Peyer's patch (tissue), 4 donors: ENCODE measurements at regions not wholly inside any gene's neighbourhood (a gene's known extent, or its start where the extent isn't known, plus 50 kb on each side); places are given as distances from the start of the nearest gene placed in this dataset.
"Not testable (repeated sequence)": the region's sequence is repeated elsewhere in the genome, so short reads cannot be mapped to it uniquely, and the experiment has no call there.

Source experiments
- CTCF ChIP-seq, 6 experiments: fragments of 450-650 bp in 4 of 6; fragments of 200-600 bp in 2 of 6; sonication (generic) in 1 of 6; IDR thresholded peaks; one replicate each; pipeline ENCODE4 v1.5.1; 2017 to 2019; ENCODE audit warnings: antibody characterized with exemption in 6 of 6, mild to moderate bottlenecking in 3 of 6, moderate library complexity in 1 of 6
- POLR2A ChIP-seq, 2 donors: fragments of 450-650 bp; IDR thresholded peaks; one replicate each; pipeline ENCODE4 v1.5.1; 2017; ENCODE audit warnings: antibody characterized with exemption in 2 of 2, mild to moderate bottlenecking in 2 of 2, moderate library complexity in 2 of 2

DNA sequence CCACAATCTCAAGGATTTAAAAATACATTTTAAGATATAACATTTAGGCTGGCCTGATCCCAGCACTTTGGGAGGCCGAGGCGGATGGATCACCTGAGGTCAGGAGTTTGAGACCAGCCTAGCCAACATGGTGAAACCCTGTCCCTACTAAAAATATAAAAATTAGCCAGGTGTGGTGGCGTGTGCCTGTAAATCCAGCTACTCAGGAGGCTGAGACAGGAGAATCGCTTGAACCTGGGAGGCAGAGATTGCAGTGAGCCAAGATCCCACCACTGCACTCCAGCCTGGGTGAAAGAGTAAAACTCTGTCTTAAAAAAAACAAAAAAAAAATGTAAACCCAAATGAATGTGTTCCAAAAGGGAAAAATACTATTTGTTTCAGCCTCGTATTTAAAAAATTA is 82.3 kb upstream of the FAT1 start:
- not testable (repeated sequence) for TF ChIP-seq CTCF, POLR2A (IDR thresholded peaks at IDR 0.05)
